GM12878 (cell line): ENCODE measurements at regions not wholly inside any gene's neighbourhood (a gene's known extent, or its start where the extent isn't known, plus 50 kb on each side); places are given as distances from the start of the nearest gene placed in this dataset.

Source experiments
- CREM ChIP-seq: IDR thresholded peaks from 2 replicates; pipeline ENCODE4 v1.6.1; 2014; ENCODE audit warnings: antibody characterized with exemption, low read depth
- CTCF ChIP-seq, 3 experiments: IDR thresholded peaks in 2 of 3; conservative IDR thresholded peaks in 1 of 3; 2 replicates each; pipeline ENCODE4 v1.5.1; 2011; ENCODE audit warnings: low read depth in 3 of 3, low read length in 3 of 3, mild to moderate bottlenecking in 3 of 3, control low read depth in 2 of 3, moderate library complexity in 2 of 3, inconsistent platforms in 1 of 3, mixed read lengths in 1 of 3; ENCODE audit not compliant: control insufficient read depth in 2 of 3, insufficient read depth in 1 of 3; ENCODE audit errors: extremely low read depth in 1 of 3
- ELK1 ChIP-seq: IDR thresholded peaks from 2 replicates; pipeline ENCODE4 v1.6.1; 2012; ENCODE audit warnings: low read depth, low read length, improper control_type of control experiment
- JUND ChIP-seq: IDR thresholded peaks from 2 replicates; pipeline ENCODE4 v1.6.1; 2012; ENCODE audit warnings: low read depth, mild to moderate bottlenecking, low read length, improper control_type of control experiment, moderate library complexity
- MAX ChIP-seq: IDR thresholded peaks from 2 replicates; pipeline ENCODE4 v1.6.1; 2012; ENCODE audit warnings: low read depth, low read length, improper control_type of control experiment
- POLR2A ChIP-seq: IDR thresholded peaks from 2 replicates; pipeline ENCODE4 v1.6.1; 2011; ENCODE audit warnings: low read depth, mild to moderate bottlenecking, low read length
- SREBF2 ChIP-seq: IDR thresholded peaks from 2 replicates; pipeline ENCODE4 v1.6.1; 2012; ENCODE audit warnings: mild to moderate bottlenecking, low read length
- ZNF687 ChIP-seq: fragments of 450-650 bp; IDR thresholded peaks from 2 replicates; pipeline ENCODE4 v1.6.1; 2017; ENCODE audit warnings: mild to moderate bottlenecking, moderate library complexity

GRCh38 chr4:122212880-122213279 is 60.7 kb downstream of the BLTP1 start:
- TF ChIP-seq CTCF (IDR thresholded peaks at IDR 0.05 in 2 of 3, conservative IDR thresholded peaks at IDR 0.05 in 1 of 3; ENCODE audit: control insufficient read depth in 2 of 3, extremely low read depth in 1 of 3, insufficient read depth in 1 of 3, low read depth in 3 of 3, low read length in 3 of 3) (no peak), SREBF2 (no peak), JUND (no peak), CREM (no peak), ZNF687 (no peak), POLR2A (no peak), ELK1 (no peak), MAX (no peak)
